CD4-positive, alpha-beta T cell (primary cell): ENCODE measurements at regions not wholly inside any gene's neighbourhood (a gene's known extent, or its start where the extent isn't known, plus 50 kb on each side); places are given as distances from the start of the nearest gene placed in this dataset.

Experiments used
- ATAC-seq: fragments of 200-7000 bp; cut with Tn5 transposase; one replicate; pipeline ENCODE4 v1.10.0; 2022; ENCODE audit warnings: mild to moderate bottlenecking; ENCODE audit not compliant: poor library complexity
- CTCF ChIA-PET: fragments of 350-600 bp; sonication (Branson Sonifier 250); formaldehyde crosslinking; loops from one replicate; lab custom pipeline; 2021; ENCODE audit warnings: antibody characterized with exemption, inconsistent platforms; lab: Charles Lee
- POLR2A ChIA-PET: fragments of 350-600 bp; sonication (Branson Sonifier 250); formaldehyde crosslinking; loops from one replicate; lab custom pipeline; 2021; ENCODE audit warnings: antibody characterized with exemption, inconsistent platforms; lab: Charles Lee
- DNase-seq, 14 experiments: peaks; one replicate each; pipeline ENCODE4 v3.0.0-alpha.2; 2013 to 2020; ENCODE audit warnings: mixed read lengths in 2 of 14
- H3K27ac ChIP-seq, 2 donors: one replicate each; pipeline versions ENCODE4 v1.5.1 to v1.7.0; 2013; ENCODE audit warnings: low read length in 2 of 2, low read depth in 1 of 2, mild to moderate bottlenecking in 1 of 2
- H3K27me3 ChIP-seq, 2 experiments: 1 replicate in 1 of 2; 2 replicates in 1 of 2; pipeline versions ENCODE4 v1.6.1 to v1.7.0; 2013; ENCODE audit warnings: low read length in 2 of 2, control low read depth in 1 of 2, mild to moderate bottlenecking in 1 of 2, moderate library complexity in 1 of 2; ENCODE audit not compliant: insufficient read depth in 2 of 2, control insufficient read depth in 1 of 2
- H3K36me3 ChIP-seq: one replicate; pipeline ENCODE4 v1.6.1; 2013; ENCODE audit warnings: low read length, control low read depth; ENCODE audit not compliant: insufficient read depth
- H3K4me1 ChIP-seq: one replicate; pipeline ENCODE4 v1.6.1; 2013; ENCODE audit warnings: low read length, control low read depth; ENCODE audit not compliant: insufficient read depth
- H3K4me3 ChIP-seq: one replicate; pipeline ENCODE4 v1.5.1; 2013; ENCODE audit warnings: mild to moderate bottlenecking, low read length, moderate library complexity
- H3K9me3 ChIP-seq, 2 experiments: 1 replicate in 1 of 2; 2 replicates in 1 of 2; pipeline versions ENCODE4 v1.6.1 to v1.7.0; 2013; ENCODE audit warnings: low read length in 2 of 2, mild to moderate bottlenecking in 2 of 2, control low read depth in 1 of 2, moderate library complexity in 1 of 2; ENCODE audit not compliant: control insufficient read depth in 1 of 2, insufficient read depth in 1 of 2
- H3K27ac Mint-ChIP-seq: one replicate; pipeline ENCODE4 v1.8.0; 2020; ENCODE audit warnings: mixed read lengths
- H3K27me3 Mint-ChIP-seq: one replicate; pipeline ENCODE4 v1.8.0; 2021; ENCODE audit warnings: mixed read lengths
- H3K36me3 Mint-ChIP-seq: one replicate; pipeline ENCODE4 v1.8.0; 2021; ENCODE audit warnings: low read depth, mixed read lengths
- H3K4me1 Mint-ChIP-seq: one replicate; pipeline ENCODE4 v1.8.0; 2021; ENCODE audit warnings: low read depth, mixed read lengths
- H3K4me3 Mint-ChIP-seq: one replicate; pipeline ENCODE4 v1.8.0; 2020; ENCODE audit warnings: mild to moderate bottlenecking, mixed read lengths
- H3K9me3 Mint-ChIP-seq: one replicate; pipeline ENCODE4 v1.8.0; 2020; ENCODE audit warnings: mixed read lengths
- CTCF ChIP-seq: fragments of 200-600 bp; IDR thresholded peaks from one replicate; pipeline ENCODE4 v1.8.0; 2022; ENCODE audit warnings: antibody characterized with exemption, mild to moderate bottlenecking
- intact Hi-C, 2 experiments: fragments of 100-400 bp; cut with DNase I in 1 of 2; cut with micrococcal nuclease in 1 of 2; formaldehyde crosslinking; loops; one replicate each; pipeline versions ENCODE4 v1.15.1 to v1.9.0; 2023 to 2025; cut with DNase I, micrococcal nuclease

GRCh38 chr11:116072133-116072532, 567.9 kb upstream of the CADM1 start:
- H3K27ac Mint-ChIP-seq = no peak overlapping the region
- Histone ChIP-seq H3K4me1 (no peaks in the 10 kb centered on the region), H3K27me3 (peaks cover 0 to 3% of the 10 kb centered on the region in 2 experiments), H3K27ac (no peak overlapping the region), H3K36me3 (no peaks in the 10 kb centered on the region), H3K9me3 (peaks cover 0 to 10% of the 10 kb centered on the region in 2 experiments), H3K4me3 (no peak overlapping the region)
- H3K9me3 Mint-ChIP-seq = peaks cover 4% of the 10 kb centered on the region
- ChIA-PET POLR2A (no interaction called here), CTCF (no interaction called here)
- intact Hi-C loops = no loop called here
- peaks cover 15% of the 10 kb centered on the region for H3K27me3 Mint-ChIP-seq
- H3K36me3 Mint-ChIP-seq = no peaks in the 10 kb centered on the region
- TF ChIP-seq CTCF = no peak
- H3K4me1 Mint-ChIP-seq = no peaks in the 10 kb centered on the region
- H3K4me3 Mint-ChIP-seq = no peak overlapping the region
- ATAC-seq = no peak
- no peak for DNase-seq

- Mint-ChIP-seq H3K27me3 (peaks cover 10% of the 10 kb centered on the region), H3K4me3 (no peak overlapping the region), H3K27ac (no peak overlapping the region), H3K9me3 (no peaks in the 10 kb centered on the region), H3K36me3 (no peaks in the 10 kb centered on the region), H3K4me1 (no peaks in the 10 kb centered on the region)
- no peak for TF ChIP-seq CTCF
- Histone ChIP-seq H3K36me3 (no peaks in the 10 kb centered on the region), H3K27ac (no peak overlapping the region), H3K9me3 (peaks cover 0 to 10% of the 10 kb centered on the region in 2 experiments), H3K4me3 (no peak overlapping the region), H3K4me1 (no peaks in the 10 kb centered on the region), H3K27me3 (peaks cover 0 to 3% of the 10 kb centered on the region in 2 experiments)
- ChIA-PET POLR2A (no interaction called here), CTCF (no interaction called here)
- no peak for DNase-seq
- no peak for ATAC-seq
- intact Hi-C loops = no loop called here
These were observed 567.0 kb upstream of the CADM1 start for GRCh38 chr11:116071241-116071640.

- Histone ChIP-seq H3K9me3 (peaks cover 0 to 10% of the 10 kb centered on the region in 2 experiments), H3K36me3 (no peaks in the 10 kb centered on the region), H3K4me1 (no peaks in the 10 kb centered on the region), H3K4me3 (no peak overlapping the region), H3K27ac (no peak overlapping the region), H3K27me3 (peaks cover 0 to 3% of the 10 kb centered on the region in 2 experiments)
- intact Hi-C loops = no loop called here
- Mint-ChIP-seq H3K4me1 (no peaks in the 10 kb centered on the region), H3K9me3 (no peaks in the 10 kb centered on the region), H3K36me3 (no peaks in the 10 kb centered on the region), H3K4me3 (no peak overlapping the region), H3K27me3 (peaks cover 13% of the 10 kb centered on the region), H3K27ac (no peak overlapping the region)
- DNase-seq = no peak
- ChIA-PET POLR2A (no interaction called here), CTCF (no interaction called here)
- no peak for ATAC-seq
- TF ChIP-seq CTCF = no peak
These were observed 566.3 kb upstream of the CADM1 start for GRCh38 chr11:116070520-116070919.
